Spinal cord (tissue), 9 donors: ENCODE measurements at regions not wholly inside any gene's neighbourhood (a gene's known extent, or its start where the extent isn't known, plus 50 kb on each side); places are given as distances from the start of the nearest gene placed in this dataset.

Experiments used
- DNase-seq, 6 donors: peaks; one replicate each; pipeline versions ENCODE4 v3.0.0 to v3.0.0-alpha.2; 2013 to 2015; ENCODE audit warnings: low spot score in 6 of 6, low read depth in 4 of 6
- H3K27ac ChIP-seq: one replicate; pipeline ENCODE4 v1.5.1; 2013; ENCODE audit warnings: low read depth, low read length, control low read depth
- H3K27me3 ChIP-seq: one replicate; pipeline ENCODE4 v1.6.1; 2013; ENCODE audit warnings: low read length; ENCODE audit not compliant: control insufficient read depth, insufficient read depth
- H3K36me3 ChIP-seq: one replicate; pipeline ENCODE4 v1.6.1; 2013; ENCODE audit warnings: low read length; ENCODE audit not compliant: control insufficient read depth, insufficient read depth
- H3K4me1 ChIP-seq: one replicate; pipeline ENCODE4 v1.6.1; 2013; ENCODE audit warnings: low read length; ENCODE audit not compliant: control insufficient read depth, insufficient read depth
- H3K4me3 ChIP-seq: one replicate; pipeline ENCODE4 v1.5.1; 2013; ENCODE audit warnings: low read depth, low read length, control low read depth
- H3K9me3 ChIP-seq: one replicate; pipeline ENCODE4 v1.6.1; 2013; ENCODE audit warnings: low read length; ENCODE audit not compliant: control insufficient read depth, insufficient read depth
- WGBS: methylation state at CpG from one replicate; pipeline ENCODE4 v1.1.5; 2013; ENCODE audit warnings: missing lambda C conversion rate; ENCODE audit not compliant: insufficient coverage; 5-methylcytosine and 5-hydroxymethylcytosine counted together
- donor health status: healthy.

DNA sequence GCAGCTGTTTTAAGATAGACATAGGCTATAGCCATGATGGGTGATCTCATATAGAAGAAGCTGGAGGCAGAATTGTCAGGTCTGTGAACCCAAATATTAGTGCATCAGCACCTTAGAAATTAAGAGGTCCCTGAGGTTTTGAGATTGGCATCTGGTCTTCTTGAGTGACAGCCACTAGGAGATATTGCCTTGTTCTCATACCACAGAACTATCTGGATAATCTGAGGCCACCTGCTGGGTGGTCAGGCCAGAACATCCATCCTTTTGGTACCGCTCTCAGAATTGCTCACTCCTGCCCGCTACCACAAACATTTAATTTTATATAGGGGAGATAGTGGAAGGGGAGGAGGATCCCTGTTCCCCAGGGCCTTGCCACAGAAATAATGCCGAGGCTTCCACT is 210.6 kb upstream of the ZPLD1 start:
- no peak for DNase-seq
- no peaks in the 10 kb centered on the region for H3K27me3 ChIP-seq
- no peak overlapping the region for H3K27ac ChIP-seq
- no peaks in the 10 kb centered on the region for H3K4me1 ChIP-seq
- no peaks in the 10 kb centered on the region for H3K9me3 ChIP-seq
- H3K4me3 ChIP-seq: no peak overlapping the region
- 40% methylated on average over 1 of the region's 3 CpGs for WGBS
- H3K36me3 ChIP-seq: no peaks in the 10 kb centered on the region

DNA sequence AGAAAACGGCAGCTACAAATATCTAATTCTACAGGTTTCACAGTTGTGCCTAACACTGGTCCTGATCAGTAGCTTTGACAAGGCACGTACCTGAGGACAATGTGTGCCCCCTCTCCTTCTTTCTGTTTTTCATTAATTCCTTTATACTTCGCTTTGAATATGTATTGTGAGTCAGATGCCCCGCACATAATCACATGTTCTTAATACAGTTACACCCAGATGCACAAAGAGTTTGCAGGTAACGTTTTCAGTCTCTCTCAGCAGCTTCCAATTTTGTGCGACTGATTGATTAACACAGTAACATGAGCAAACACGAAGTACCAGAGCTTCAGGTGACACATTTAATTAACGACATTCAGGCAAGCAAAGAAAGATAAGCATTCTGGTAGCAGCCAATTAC is 209.8 kb upstream of the ZPLD1 start:
- DNase-seq: no peak
- no peaks in the 10 kb centered on the region for H3K27me3 ChIP-seq
- WGBS: 17% methylated on average over 1 of the region's 8 CpGs
- no peaks in the 10 kb centered on the region for H3K4me1 ChIP-seq
- no peak overlapping the region for H3K27ac ChIP-seq
- H3K9me3 ChIP-seq: no peaks in the 10 kb centered on the region
- H3K4me3 ChIP-seq: no peak overlapping the region
- H3K36me3 ChIP-seq: no peaks in the 10 kb centered on the region

DNA sequence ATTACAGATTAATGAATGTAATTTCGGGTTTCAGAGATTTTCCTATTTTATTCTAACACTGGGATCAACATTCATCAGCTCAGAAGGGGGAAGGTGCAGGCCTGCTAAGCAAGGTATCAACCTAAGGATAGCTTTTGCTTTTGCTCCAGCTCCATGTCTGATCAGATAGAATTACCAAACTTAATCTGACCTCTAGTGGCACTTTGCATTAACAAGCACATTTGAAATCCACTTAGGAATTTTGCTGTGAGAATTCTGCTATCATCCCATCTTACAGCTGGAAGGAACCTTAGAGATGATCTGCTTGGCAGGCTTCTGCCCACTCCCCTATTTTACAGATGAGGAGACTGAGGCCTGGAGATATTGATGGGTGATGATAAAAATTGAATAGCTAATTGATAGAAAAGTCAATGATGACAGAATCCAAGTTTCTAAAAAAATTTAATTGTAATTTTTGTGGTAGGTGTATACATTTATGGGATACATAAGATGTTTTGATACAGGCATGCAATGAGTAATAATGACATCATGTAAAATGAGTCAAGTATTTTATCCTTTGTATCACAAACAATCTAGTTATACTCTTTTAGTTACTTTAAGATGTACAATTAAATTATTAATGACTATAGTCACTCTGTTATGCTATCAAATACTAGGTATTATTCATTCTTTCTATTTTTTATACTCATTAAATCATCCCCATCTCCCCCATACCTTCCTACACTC is 209.2 kb upstream of the ZPLD1 start:
- peak in 5 of 6 donors; percentile 31 to 91 (median 48) for DNase-seq
- no peaks in the 10 kb centered on the region for H3K36me3 ChIP-seq
- H3K27ac ChIP-seq: no peak overlapping the region
- H3K4me1 ChIP-seq: no peaks in the 10 kb centered on the region
- no CpG with 5 or more reads among the region's 1 CpG for WGBS
- no peak overlapping the region for H3K4me3 ChIP-seq
- no peaks in the 10 kb centered on the region for H3K27me3 ChIP-seq
- no peaks in the 10 kb centered on the region for H3K9me3 ChIP-seq

DNA sequence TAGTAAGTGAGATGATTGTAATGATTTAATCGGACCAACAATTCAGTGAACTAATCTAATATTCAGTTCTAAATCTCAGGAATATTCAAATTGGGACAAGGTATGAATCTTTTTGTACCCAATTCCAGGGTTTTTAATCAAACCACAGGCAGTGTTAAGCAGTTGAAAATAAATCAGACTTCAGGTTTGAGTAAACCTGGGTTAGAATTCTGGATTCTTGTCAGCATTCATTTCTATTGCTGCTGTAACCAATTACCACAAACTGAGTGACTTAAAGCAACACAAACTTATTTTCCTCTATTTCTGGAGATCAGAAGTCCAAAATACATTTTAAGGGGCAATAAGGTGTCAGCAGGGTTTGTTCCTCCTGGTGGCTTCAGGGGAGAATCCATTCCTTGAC is 208.4 kb upstream of the ZPLD1 start:
- no peak for DNase-seq
- WGBS: no CpG with 5 or more reads among the region's 1 CpG
- H3K9me3 ChIP-seq: no peaks in the 10 kb centered on the region
- H3K36me3 ChIP-seq: no peaks in the 10 kb centered on the region
- H3K4me1 ChIP-seq: no peaks in the 10 kb centered on the region
- H3K27me3 ChIP-seq: no peaks in the 10 kb centered on the region
- H3K4me3 ChIP-seq: no peak overlapping the region
- no peak overlapping the region for H3K27ac ChIP-seq

DNA sequence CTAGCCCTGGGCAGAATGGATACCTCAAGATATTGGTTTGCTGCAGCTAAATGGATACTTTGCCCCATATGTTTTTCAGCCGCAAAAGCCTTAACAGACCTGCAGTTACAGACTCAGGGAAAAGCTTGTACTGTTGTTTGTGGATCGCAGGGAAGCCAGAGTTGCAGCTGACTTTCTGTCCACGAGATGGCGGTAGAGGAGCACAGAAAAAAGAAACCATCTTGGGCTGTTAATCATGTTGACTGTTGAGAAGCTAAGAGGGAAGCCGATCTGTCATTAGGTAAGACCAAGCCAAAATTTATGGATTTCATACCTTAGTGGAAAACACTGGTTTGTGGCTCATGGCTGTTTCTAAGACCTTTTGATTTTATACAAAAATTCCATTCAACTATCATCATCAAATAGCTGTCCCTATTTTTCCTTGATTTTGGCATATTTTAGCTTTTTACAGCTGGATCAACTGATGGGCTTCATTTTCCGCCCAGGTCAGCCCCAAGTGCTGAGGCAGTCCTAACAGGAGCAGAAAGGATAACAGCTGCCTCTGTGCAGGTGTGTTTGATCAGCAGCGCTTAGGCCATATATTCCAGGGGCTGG is 205.7 kb upstream of the ZPLD1 start:
- Histone ChIP-seq H3K36me3 (no peaks in the 10 kb centered on the region), H3K27me3 (no peaks in the 10 kb centered on the region), H3K4me3 (no peak overlapping the region), H3K27ac (no peak overlapping the region), H3K4me1 (no peaks in the 10 kb centered on the region), H3K9me3 (no peaks in the 10 kb centered on the region)
- peak; percentile 75 to 97 (median 83) for DNase-seq
- 22% methylated on average over 5 of the region's 7 CpGs for WGBS

DNA sequence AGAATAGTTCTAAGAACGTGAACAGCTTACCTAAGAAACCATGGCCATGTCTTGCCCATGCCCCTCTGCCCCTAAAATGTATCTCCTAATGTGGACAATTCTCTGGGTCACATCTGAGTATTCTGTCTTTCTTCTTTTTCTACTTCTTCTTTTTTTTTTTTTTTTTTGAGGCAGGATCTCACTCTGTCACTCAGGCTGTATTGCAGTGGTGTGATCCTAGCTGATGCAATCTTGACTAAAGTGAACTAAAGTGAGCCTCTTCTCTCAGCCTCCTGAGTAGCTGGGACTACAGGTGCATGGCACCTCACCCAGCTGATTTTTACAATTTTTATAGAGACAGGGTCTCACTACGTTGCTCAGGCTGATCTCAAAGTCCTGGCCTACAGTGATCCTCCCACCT is 204.8 kb upstream of the ZPLD1 start:
- no peaks in the 10 kb centered on the region for H3K36me3 ChIP-seq
- no peaks in the 10 kb centered on the region for H3K27me3 ChIP-seq
- no peak for DNase-seq
- H3K4me3 ChIP-seq: no peak overlapping the region
- WGBS: 100% methylated on average over 1 of the region's 2 CpGs
- no peak overlapping the region for H3K27ac ChIP-seq
- no peaks in the 10 kb centered on the region for H3K4me1 ChIP-seq
- no peaks in the 10 kb centered on the region for H3K9me3 ChIP-seq

DNA sequence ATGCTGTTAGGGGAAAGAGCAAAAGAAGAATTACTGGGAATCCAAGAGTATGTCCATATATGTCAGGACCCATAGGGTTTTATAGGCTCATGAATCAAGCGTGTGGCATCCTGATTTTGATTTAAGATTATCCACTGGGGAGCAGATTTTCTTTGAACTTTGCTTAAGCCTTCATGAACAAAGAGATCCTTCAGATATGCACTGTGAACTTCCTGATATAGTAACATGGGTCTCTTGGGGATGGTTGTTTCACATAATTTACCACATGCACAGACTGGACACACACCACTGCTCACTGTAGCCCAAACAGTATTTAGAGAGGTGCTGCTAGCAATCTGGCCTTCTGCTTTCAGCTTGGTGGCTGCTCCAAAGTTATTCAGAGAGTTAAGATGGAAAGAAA is 200.9 kb upstream of the ZPLD1 start:
- DNase-seq: no peak
- H3K4me1 ChIP-seq: no peaks in the 10 kb centered on the region
- no peaks in the 10 kb centered on the region for H3K36me3 ChIP-seq
- no peak overlapping the region for H3K4me3 ChIP-seq
- 83% methylated on average over 1 of the region's 1 CpG for WGBS
- no peaks in the 10 kb centered on the region for H3K9me3 ChIP-seq
- no peak overlapping the region for H3K27ac ChIP-seq
- no peaks in the 10 kb centered on the region for H3K27me3 ChIP-seq

DNA sequence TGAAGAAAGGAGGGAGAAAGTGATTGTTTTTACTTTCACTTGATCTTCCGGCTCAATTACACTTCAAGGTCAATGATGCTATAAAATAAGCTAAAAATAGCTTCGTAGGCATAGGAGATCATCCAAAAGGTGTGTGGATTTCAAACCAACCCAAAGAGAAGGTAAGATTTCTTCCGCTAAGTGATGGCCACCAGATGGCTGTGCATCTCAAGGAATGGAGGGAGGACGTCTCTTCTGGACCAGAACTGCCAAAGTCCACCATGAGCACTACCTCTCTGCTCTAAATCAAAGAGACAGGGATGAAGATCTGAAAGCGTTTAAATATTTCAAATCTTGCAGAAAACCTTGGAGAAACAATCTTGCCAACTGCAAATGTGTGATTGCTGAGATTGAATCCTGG is 199.1 kb upstream of the ZPLD1 start:
- Histone ChIP-seq H3K4me1 (no peaks in the 10 kb centered on the region), H3K9me3 (no peaks in the 10 kb centered on the region), H3K4me3 (no peak overlapping the region), H3K36me3 (no peaks in the 10 kb centered on the region), H3K27me3 (no peaks in the 10 kb centered on the region), H3K27ac (no peak overlapping the region)
- WGBS: 83% methylated on average over 2 of the region's 5 CpGs
- DNase-seq: peak in 2 of 6 donors; percentile 13 to 90

DNA sequence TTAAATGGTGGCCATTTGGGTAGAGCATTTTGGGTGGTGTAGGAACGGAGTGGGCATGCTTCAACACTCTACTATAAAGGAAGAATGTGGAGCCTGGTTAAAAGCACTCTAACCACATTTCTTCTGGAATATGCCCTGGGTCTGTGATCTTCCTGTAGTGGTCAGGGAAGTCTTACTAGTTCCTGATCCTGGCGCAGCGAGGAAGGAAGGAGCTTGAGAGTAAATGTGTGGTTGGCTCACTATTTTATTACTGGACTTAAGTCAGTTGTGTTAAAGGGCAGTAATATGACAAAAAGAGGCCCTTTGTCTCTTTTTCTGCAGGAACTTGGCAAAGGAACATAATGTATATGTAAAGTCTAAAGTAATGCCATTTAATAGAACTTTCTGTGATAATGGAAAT is 197.6 kb upstream of the ZPLD1 start:
- H3K4me1 ChIP-seq: no peaks in the 10 kb centered on the region

DNA sequence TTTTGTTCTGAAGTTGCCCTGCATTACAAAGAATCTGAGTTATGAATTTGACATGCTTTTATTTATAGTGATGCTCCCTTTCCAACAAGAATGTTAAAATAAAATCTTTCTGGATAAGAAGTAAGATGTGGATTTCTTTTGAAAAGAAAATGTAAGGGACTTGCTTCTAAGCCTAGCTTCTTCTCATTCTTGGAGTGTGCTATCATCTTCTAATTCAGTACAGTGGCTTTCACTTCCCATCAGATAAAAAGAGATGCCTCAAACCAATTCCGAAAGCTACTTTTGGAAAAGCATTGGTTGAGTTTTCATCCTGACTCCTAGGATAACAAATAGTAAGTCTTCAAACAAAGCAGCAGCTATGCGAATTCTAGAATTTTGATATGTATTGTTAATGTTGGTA is 197.0 kb upstream of the ZPLD1 start:
- no peak for DNase-seq
- Histone ChIP-seq H3K4me3 (no peak overlapping the region), H3K27ac (no peak overlapping the region), H3K4me1 (no peaks in the 10 kb centered on the region), H3K9me3 (no peaks in the 10 kb centered on the region), H3K36me3 (no peaks in the 10 kb centered on the region), H3K27me3 (no peaks in the 10 kb centered on the region)
- WGBS: no CpG with 5 or more reads among the region's 2 CpGs

More for the DNA sequence above, 197.6 kb upstream of the ZPLD1 start:
- no peaks in the 10 kb centered on the region for H3K36me3 ChIP-seq
- no peaks in the 10 kb centered on the region for H3K27me3 ChIP-seq
- H3K9me3 ChIP-seq: no peaks in the 10 kb centered on the region
- H3K4me3 ChIP-seq: no peak overlapping the region
- 100% methylated on average over 2 of the region's 3 CpGs for WGBS
- no peak overlapping the region for H3K27ac ChIP-seq
- DNase-seq: no peak
